ENCODE measurements at regions not wholly inside any gene's neighbourhood (a gene's known extent, or its start where the extent isn't known, plus 50 kb on each side); places are given as distances from the start of the nearest gene placed in this dataset.

DNA sequence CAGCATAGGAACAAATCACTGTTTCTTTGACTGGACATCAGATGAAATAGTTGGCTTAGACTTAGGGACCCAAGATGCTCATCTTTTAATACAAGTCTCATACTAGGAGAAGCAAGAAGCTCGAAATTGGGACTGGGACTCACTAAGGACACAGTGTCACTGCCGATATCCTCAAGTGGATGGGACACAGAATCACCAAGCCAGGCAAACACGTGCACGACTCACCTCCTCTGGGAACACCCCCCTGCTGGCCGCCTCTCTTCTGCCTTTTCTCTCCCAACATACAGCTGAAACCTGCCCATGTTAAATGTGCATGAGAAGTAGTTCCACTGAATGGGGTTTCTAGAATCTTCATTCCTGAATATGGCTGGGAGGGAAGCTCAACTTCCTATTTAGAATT is 106.6 kb upstream of the FAM204A start:
- TF ChIP-seq, protein P1, sequence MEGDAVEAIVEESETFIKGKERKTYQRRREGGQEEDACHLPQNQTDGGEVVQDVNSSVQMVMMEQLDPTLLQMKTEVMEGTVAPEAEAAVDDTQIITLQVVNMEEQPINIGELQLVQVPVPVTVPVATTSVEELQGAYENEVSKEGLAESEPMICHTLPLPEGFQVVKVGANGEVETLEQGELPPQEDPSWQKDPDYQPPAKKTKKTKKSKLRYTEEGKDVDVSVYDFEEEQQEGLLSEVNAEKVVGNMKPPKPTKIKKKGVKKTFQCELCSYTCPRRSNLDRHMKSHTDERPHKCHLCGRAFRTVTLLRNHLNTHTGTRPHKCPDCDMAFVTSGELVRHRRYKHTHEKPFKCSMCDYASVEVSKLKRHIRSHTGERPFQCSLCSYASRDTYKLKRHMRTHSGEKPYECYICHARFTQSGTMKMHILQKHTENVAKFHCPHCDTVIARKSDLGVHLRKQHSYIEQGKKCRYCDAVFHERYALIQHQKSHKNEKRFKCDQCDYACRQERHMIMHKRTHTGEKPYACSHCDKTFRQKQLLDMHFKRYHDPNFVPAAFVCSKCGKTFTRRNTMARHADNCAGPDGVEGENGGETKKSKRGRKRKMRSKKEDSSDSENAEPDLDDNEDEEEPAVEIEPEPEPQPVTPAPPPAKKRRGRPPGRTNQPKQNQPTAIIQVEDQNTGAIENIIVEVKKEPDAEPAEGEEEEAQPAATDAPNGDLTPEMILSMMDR (IDR thresholded peaks at IDR 0.05) = no peak
- no peak for TF ChIP-seq POLR2A (IDR thresholded peaks at IDR 0.05)

Data from Peyer's patch (tissue), 4 donors.